ENCODE measurements at regions not wholly inside any gene's neighbourhood (a gene's known extent, or its start where the extent isn't known, plus 50 kb on each side); places are given as distances from the start of the nearest gene placed in this dataset.
"Not testable (repeated sequence)": the region's sequence is repeated elsewhere in the genome, so short reads cannot be mapped to it uniquely, and the experiment has no call there.

GRCh38 chr17:21843951-21844590 is 151.7 kb downstream of the KCNJ18 start:
- 48% methylated on average over 72 of the region's 72 CpGs for WGBS
- H3K4me3 ChIP-seq = peak overlapping the region; percentile 6
- TF ChIP-seq POLR2AphosphoS5 (IDR thresholded peaks at IDR 0.05) (no peak), CTCF (IDR thresholded peaks at IDR 0.05) (no peak), EP300 (IDR thresholded peaks at IDR 0.05) (no peak), POLR2A (IDR thresholded peaks at IDR 0.05) (no peak)
- H3K4me1 ChIP-seq = peaks cover 5% of the 10 kb centered on the region
- H3K9me3 ChIP-seq = peaks cover 4% of the 10 kb centered on the region
- no peak for DNase-seq (ENCODE audit: low spot score in 2 of 2)
- no peaks in the 10 kb centered on the region for H3K36me3 ChIP-seq
- peaks cover 42% of the 10 kb centered on the region for H3K27me3 ChIP-seq
- H3K27ac ChIP-seq = no peak overlapping the region

GRCh38 chr17:21848510-21848909 is 156.2 kb downstream of the KCNJ18 start:
- not testable (repeated sequence) for H3K4me3 ChIP-seq; H3K27ac ChIP-seq; DNase-seq (ENCODE audit: low spot score in 2 of 2); H3K36me3 ChIP-seq; H3K9me3 ChIP-seq; H3K4me1 ChIP-seq
- 71% methylated on average over 4 of the region's 4 CpGs for WGBS
- peaks cover 18% of the 10 kb centered on the region for H3K27me3 ChIP-seq

- H3K4me1 ChIP-seq; DNase-seq (ENCODE audit: low spot score in 2 of 2); H3K9me3 ChIP-seq; H3K4me3 ChIP-seq; H3K27ac ChIP-seq; H3K36me3 ChIP-seq: not testable (repeated sequence)
- peaks cover 12% of the 10 kb centered on the region for H3K27me3 ChIP-seq
- WGBS = 54% methylated on average over 2 of the region's 2 CpGs
Measured at GRCh38 chr17:21849030-21849429, 156.7 kb downstream of the KCNJ18 start.

GRCh38 chr17:21850614-21851013 is 158.3 kb downstream of the KCNJ18 start:
- H3K4me1 ChIP-seq; H3K27me3 ChIP-seq; H3K27ac ChIP-seq; H3K4me3 ChIP-seq; H3K9me3 ChIP-seq; DNase-seq (ENCODE audit: low spot score in 2 of 2); H3K36me3 ChIP-seq: not testable (repeated sequence)
- 77% methylated on average over 5 of the region's 5 CpGs for WGBS

All from suprapubic skin (tissue), 4 donors.